Stimulated activated naive CD8-positive, alpha-beta T cell treated with anti-CD3 and anti-CD28 coated beads, Interleukin-15, amount 100 ng/mL, for 72 hours (primary cell): ENCODE measurements at regions not wholly inside any gene's neighbourhood (a gene's known extent, or its start where the extent isn't known, plus 50 kb on each side); places are given as distances from the start of the nearest gene placed in this dataset.

Source experiments
- ATAC-seq: fragments of 150-1000 bp; cut with Tn5 transposase; 2 replicates; pipeline ENCODE4 v1.10.0; 2021; ENCODE audit warnings: mild to moderate bottlenecking, moderate library complexity
- DNase-seq, 2 donors: peaks; one replicate each; pipeline ENCODE4 v3.0.0; 2021 to 2022
- H3K27ac Mint-ChIP-seq, 2 donors: one replicate each; pipeline ENCODE4 v1.8.0; 2022; ENCODE audit warnings: mild to moderate bottlenecking in 2 of 2, mixed read lengths in 2 of 2, moderate library complexity in 2 of 2
- H3K27me3 Mint-ChIP-seq: one replicate; pipeline ENCODE4 v1.8.0; 2022; ENCODE audit warnings: mixed read lengths
- H3K4me1 Mint-ChIP-seq: one replicate; pipeline ENCODE4 v1.8.0; 2022; ENCODE audit warnings: mild to moderate bottlenecking, mixed read lengths
- H3K4me3 Mint-ChIP-seq, 2 donors: one replicate each; pipeline ENCODE4 v1.8.0; 2022; ENCODE audit warnings: mild to moderate bottlenecking in 2 of 2, mixed read lengths in 2 of 2, moderate library complexity in 1 of 2
- H3K9me3 Mint-ChIP-seq, 2 donors: one replicate each; pipeline ENCODE4 v1.8.0; 2022; ENCODE audit warnings: mixed read lengths in 2 of 2

DNA sequence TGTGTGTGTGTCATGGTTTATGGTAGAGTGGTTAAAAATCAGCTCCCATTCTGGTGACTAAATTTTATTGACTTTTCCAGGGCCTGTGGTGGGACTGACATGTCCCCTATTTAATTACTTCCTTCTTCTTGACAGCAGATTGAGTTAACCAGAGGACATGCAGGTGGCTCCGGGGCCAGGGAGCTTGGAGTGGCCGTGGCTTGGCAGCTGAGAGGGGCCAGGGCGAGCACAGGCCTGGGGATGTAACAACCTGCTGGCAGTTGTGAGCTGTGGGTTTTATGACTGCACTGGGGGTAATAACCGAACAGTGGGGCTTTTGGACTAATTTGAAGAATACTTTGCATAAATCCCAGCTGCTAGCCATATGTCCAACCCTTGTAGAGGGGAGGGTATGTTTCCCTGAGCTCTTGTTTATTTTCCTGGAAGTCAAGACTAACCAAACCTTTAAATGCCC is 186.0 kb downstream of the MID1IP1 start:
- no peak for ATAC-seq
- H3K4me3 Mint-ChIP-seq, result no peak overlapping the region
- H3K27ac Mint-ChIP-seq, result peak overlapping the region in 1 of 2 donors; percentile 64
- H3K27me3 Mint-ChIP-seq, result no peaks in the 10 kb centered on the region
- no peaks in the 10 kb centered on the region for H3K9me3 Mint-ChIP-seq
- peaks cover 5% of the 10 kb centered on the region for H3K4me1 Mint-ChIP-seq
- no peak for DNase-seq

DNA sequence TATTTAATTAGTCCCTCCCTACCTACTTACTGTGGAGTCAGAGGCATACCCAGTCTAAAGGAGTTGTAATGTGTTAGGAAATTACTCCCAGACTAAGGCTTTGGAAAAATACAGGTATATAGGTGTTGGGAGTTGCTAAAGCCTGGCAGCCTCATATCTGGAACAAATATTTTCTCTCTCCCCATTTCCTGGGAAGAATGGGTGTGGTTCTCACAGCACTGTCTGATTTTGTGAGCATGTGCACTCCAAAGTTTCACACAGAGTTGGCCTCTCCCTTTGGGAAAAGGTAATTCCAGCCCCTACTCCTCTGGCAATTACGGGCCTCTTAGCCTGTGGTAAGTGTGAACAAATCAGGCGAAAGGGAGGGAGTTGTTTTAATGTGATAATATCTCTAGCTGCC is 187.0 kb downstream of the MID1IP1 start:
- Mint-ChIP-seq H3K4me1 (peaks cover 5% of the 10 kb centered on the region), H3K27ac (no peak overlapping the region), H3K27me3 (no peaks in the 10 kb centered on the region), H3K9me3 (no peaks in the 10 kb centered on the region), H3K4me3 (no peak overlapping the region)
- no peak for DNase-seq
- no peak for ATAC-seq

DNA sequence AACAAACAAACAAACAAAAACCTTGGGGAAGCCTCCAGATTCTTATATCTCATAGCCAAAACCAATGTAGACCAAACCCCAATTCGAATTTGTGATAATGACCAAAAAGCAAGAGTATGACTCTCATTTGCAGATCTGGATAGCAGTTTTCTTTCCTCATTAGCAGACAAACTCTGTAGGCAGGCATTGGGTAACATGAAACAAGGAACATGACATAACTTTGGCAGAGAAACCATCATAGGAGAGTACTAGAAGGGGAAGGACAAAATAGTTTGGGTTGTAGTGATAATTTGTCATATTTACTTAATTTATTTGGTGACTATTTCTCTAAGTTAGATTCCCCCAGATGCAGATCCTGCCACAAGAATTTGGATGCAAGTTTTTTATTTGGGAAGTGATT is 187.8 kb downstream of the MID1IP1 start:
- Mint-ChIP-seq H3K4me3 (no peak overlapping the region), H3K9me3 (no peaks in the 10 kb centered on the region), H3K4me1 (peaks cover 5% of the 10 kb centered on the region), H3K27ac (no peak overlapping the region), H3K27me3 (no peaks in the 10 kb centered on the region)
- DNase-seq, result no peak
- no peak for ATAC-seq

DNA sequence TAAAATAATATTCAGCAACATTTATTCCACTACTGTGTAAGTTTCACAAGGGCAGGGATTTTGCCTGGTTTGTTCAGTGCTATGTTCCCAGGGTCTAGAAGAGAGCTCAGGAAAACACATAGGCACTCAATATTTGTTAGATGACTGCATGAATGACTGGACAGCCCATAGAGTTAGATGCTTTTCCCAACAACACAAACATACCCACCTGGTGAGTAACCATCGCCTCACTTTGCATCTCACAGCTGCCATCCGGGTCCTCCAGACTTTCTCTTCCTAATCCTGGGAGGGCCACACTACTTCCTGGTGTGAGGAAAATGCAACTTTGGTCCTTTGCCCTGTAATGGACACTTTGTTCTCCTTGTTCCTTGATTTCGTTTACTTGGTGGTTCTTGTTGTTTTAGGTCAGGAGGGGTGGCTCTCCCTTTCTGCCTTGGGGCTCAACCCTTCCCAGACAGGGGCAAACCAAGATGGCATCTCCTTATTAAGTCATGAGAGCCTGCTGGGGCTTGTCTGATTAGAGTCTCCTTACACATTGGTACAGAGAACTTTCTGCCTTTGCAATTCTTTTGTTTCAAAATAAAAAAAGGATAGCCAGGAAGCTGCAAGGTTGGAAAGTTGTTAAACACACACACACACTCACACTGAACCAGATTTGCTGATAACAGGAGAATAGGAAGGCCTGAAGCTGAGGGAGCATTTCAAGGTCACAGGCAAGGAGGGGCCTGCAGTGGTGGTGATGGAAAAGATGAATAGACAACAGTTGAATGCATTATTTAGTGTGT is 190.6 kb downstream of the MID1IP1 start:
- DNase-seq, result no peak
- H3K4me1 Mint-ChIP-seq, result no peaks in the 10 kb centered on the region
- H3K9me3 Mint-ChIP-seq, result no peaks in the 10 kb centered on the region
- no peaks in the 10 kb centered on the region for H3K27me3 Mint-ChIP-seq
- no peak overlapping the region for H3K4me3 Mint-ChIP-seq
- ATAC-seq, result no peak
- no peak overlapping the region for H3K27ac Mint-ChIP-seq

DNA sequence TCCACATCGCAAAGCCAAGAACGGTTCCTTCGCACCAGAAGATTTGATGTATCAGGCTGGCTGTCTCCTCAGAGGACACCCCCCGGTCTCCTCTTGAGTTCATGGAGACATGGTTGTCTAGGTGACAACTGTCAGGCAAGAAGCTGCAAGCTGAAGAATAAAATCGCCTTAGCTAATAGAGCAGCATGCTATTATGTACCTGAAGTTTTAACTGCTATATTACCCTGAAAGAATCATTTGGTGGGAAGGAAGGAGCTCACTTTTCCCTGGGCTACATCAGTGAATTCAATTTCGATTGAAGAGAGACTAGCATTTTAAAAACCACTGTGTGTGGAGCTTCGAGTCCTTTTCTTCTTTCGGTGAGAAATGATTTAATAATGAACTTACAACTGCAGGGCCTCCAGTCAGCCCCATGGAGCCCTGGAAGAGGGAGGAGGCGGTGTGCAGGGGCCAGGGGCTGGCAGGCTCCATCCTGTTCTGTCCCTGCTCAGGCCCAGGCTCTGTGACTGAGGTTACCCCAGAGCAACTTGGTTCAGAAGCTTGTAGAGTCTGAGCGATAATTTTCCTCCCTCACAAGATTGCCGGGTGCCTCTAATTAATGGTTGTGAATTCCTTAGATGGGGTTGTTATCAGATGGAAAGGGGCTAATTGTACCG is 191.3 kb downstream of the MID1IP1 start:
- Mint-ChIP-seq H3K4me3 (no peak overlapping the region), H3K27me3 (no peaks in the 10 kb centered on the region), H3K27ac (no peak overlapping the region), H3K4me1 (no peaks in the 10 kb centered on the region), H3K9me3 (no peaks in the 10 kb centered on the region)
- no peak for DNase-seq
- no peak for ATAC-seq

DNA sequence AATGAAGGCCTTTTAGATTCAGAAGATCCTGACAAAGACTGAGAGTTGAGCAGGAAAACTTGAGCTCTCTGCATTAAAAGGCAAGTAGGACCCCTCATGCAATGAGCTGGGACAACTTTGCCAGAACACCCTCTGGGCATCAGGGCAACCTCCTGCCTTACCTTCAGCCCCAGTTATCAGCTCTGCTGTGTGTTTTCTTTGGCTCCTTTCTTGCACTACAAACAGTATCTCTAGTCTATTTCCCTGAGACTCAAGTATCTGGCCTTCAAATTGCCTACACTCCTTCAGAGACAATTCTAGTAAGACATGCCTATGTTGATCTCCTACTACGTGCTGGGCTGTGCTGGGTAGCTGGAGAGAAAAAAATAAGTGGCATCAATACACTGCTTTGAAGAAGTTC is 192.2 kb downstream of the MID1IP1 start:
- Mint-ChIP-seq H3K27me3 (no peaks in the 10 kb centered on the region), H3K27ac (no peak overlapping the region), H3K9me3 (no peaks in the 10 kb centered on the region), H3K4me3 (no peak overlapping the region), H3K4me1 (no peaks in the 10 kb centered on the region)
- ATAC-seq, result no peak
- no peak for DNase-seq

DNA sequence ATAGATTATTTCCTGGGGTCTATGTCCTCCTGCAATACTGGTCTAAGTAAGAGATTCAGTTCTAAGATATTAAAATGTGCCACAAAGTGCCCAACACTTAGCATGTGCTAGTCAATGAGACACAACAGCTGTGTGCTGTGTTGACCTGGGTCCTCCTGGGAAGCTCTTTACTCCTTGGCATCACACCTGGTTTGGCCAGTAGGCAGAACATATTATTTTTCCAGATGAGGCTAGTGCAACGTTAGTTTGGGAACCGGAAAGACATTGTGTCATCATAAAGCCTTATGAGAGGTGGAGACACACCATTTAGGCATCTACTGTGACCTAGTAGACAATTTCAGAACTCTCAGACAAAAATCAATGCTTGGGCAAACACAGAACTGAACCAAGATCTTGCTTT is 197.8 kb downstream of the MID1IP1 start:
- no peak for DNase-seq
- Mint-ChIP-seq H3K9me3 (peaks cover 0 to 8% of the 10 kb centered on the region in 2 donors), H3K4me1 (no peaks in the 10 kb centered on the region), H3K4me3 (no peak overlapping the region), H3K27ac (no peak overlapping the region), H3K27me3 (no peaks in the 10 kb centered on the region)
- no peak for ATAC-seq

DNA sequence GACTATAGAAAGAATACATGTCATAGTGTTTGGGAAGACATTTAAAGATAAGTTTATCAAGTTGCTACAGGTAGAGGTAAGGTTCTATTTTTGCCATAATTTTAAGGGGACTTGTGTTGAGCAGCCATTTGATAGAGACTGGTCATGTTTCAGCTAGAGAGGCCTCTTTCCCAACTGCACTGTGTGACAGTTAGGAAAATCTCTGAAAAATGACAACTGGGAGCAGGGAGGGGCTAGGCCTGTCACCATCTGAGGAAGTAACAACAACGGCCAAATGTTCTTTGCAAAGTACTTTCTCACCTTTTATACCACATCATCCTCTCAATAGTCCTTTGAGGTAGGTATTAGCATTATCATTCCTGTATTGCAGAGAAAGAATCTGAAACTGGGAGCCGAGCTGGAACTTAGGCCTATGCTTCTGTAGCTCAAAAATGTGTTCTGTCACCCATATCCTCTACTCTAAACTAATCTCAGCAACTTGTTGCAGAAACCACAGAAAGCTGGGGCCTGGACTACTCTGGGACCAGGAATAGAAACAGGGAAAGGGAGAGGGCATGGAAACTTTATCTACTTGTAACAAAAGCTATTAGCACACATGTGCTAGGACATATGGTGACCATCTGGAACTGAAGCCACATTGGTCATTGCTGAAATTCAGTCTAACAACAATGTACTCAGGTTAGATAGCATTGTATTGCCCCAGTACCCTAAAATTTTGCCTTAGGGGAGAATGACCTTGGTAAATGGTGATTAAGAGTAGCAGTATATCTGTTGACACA is 198.9 kb downstream of the MID1IP1 start:
- no peaks in the 10 kb centered on the region for H3K4me1 Mint-ChIP-seq

DNA sequence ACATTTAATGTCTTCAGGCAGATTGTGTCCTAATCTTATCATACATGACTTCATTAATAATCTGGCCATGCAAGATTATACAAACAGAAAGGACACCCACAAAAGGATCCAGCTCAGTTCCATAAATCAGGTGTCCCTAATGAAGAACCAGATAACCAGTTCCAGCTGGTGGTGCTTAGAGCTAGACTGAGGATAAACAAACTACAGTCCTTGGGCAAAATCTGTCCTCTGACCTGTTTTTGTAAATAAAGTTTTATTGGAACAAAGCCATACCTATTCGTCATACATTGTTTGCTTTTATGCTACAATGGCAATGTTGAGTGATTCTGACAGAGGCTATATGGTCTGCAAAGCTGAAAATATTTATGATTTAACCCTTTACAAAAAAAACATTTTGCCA is 199.5 kb downstream of the MID1IP1 start:
- ATAC-seq (no peak), DNase-seq (no peak)
- no peak overlapping the region for H3K4me3 Mint-ChIP-seq
- no peak overlapping the region for H3K27ac Mint-ChIP-seq
- H3K4me1 Mint-ChIP-seq, result no peaks in the 10 kb centered on the region
- H3K27me3 Mint-ChIP-seq, result no peaks in the 10 kb centered on the region
- H3K9me3 Mint-ChIP-seq, result peaks cover 0 to 8% of the 10 kb centered on the region in 2 donors

More for the DNA sequence above, 198.9 kb downstream of the MID1IP1 start:
- Mint-ChIP-seq H3K27me3 (no peaks in the 10 kb centered on the region), H3K27ac (no peak overlapping the region), H3K9me3 (peaks cover 0 to 8% of the 10 kb centered on the region in 2 donors), H3K4me3 (no peak overlapping the region)
- DNase-seq (no peak), ATAC-seq (no peak)

DNA sequence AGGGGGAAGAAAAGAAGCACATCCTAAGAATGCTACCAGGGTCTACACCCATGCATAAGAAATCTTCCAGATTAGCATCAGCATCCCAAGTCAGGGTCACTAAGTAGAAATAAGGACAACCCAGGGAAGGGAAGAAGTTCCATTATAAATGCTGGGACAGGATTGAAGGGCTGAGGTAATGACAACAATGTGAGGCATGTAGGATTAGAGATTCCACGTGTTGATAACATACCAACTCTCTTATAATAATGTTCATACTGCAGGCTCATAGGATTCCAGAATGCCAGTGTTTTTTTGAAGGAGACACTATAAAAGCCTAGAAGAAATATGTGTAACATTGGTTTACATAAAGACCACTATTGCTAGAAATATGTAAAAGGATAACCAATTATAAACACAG is 201.2 kb downstream of the MID1IP1 start:
- Mint-ChIP-seq H3K27ac (no peak overlapping the region), H3K4me1 (no peaks in the 10 kb centered on the region), H3K4me3 (no peak overlapping the region), H3K9me3 (peaks cover 0 to 9% of the 10 kb centered on the region in 2 donors), H3K27me3 (no peaks in the 10 kb centered on the region)
- ATAC-seq, result no peak
- DNase-seq, result no peak

DNA sequence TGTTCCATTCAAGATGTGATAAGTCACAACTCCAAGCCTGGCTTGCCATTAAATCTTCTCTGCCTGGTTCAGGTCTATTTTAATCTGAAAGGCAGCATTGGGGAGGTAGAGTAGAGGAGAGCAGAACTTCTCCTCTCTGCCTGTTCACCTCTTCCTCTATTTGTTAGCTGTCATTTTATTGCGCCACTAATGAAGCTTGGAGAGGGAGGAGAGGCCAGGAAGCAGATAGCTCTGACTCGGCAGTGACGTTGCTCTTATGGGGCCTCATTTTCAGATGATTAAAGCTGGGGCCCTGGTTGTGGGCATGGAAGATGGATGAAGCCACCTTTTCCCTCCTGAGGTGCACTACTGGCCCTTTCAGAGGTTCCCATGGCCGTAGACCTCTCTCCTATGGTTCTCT is 207.3 kb downstream of the MID1IP1 start:
- no peak overlapping the region for H3K27ac Mint-ChIP-seq
- H3K27me3 Mint-ChIP-seq, result no peaks in the 10 kb centered on the region
- peaks cover 4% of the 10 kb centered on the region for H3K4me1 Mint-ChIP-seq
- no peak for DNase-seq
- no peak for ATAC-seq
- no peak overlapping the region for H3K4me3 Mint-ChIP-seq
- H3K9me3 Mint-ChIP-seq, result peaks cover 0 to 7% of the 10 kb centered on the region in 2 donors

DNA sequence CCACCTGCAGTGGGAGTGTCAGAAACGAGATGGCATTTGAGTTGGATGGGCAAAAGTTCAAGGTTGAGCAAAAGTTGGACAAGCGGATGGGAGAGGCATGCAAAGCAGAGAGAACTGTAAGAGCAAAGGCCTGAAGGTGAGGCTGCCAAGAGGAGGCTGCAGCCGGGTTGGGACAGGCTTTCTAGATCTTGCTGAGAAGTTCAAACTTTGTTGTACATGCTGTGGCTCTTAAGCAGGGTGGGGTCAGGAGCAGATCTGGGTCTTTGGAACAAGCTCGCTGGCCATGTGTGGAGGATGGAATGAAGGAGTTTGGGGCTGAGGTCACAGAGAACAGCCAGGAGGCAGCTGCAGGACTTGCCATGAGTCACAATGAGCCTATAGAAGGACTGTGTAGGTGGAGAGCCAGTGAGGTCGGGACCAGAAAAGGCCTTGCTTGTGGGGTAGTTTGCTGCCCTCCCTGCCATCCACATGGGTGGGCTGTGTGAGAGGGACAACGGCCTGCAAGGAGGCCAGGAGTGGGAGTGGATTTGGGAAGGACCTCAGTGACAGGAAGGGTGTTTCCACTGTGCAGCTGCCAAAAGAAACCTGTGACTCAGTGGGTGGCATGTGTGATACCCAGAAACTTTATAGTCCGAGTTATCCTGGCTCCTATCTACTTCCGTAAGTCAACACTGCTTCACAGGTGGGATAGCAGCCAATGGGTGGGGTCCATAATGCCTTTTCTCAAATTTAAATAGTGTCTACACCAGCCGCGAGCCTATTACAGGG is 210.4 kb downstream of the MID1IP1 start:
- Mint-ChIP-seq H3K4me1 (peaks cover 4% of the 10 kb centered on the region), H3K4me3 (no peak overlapping the region), H3K27ac (no peak overlapping the region), H3K9me3 (peaks cover 0 to 7% of the 10 kb centered on the region in 2 donors), H3K27me3 (no peaks in the 10 kb centered on the region)
- no peak for ATAC-seq
- DNase-seq, result no peak

DNA sequence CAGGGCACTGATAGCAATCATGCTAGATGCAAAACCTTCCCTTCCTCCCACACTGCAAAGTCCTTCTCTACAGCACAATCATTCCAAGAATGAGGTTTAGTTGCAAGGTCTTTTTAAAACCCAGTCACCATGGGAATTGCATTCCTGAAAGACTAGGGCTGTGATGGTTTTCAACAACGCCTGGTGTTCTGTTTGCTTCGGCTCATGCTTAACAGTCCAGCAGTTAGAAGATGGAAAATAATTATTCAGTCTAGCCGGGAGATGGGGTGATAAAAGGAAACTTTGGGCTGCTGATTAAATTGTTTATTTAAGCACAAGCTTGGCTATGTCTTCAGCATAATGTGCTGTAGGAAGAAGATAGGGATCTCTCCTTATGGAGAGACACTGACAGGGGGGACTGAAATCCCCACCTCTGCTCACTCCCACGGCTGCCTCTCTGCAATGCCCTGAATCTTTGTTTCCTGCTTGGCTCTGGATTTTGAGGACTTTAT is 211.4 kb downstream of the MID1IP1 start:
- Mint-ChIP-seq H3K27ac (no peak overlapping the region), H3K9me3 (peaks cover 0 to 4% of the 10 kb centered on the region in 2 donors), H3K4me3 (no peak overlapping the region), H3K27me3 (no peaks in the 10 kb centered on the region), H3K4me1 (peaks cover 4% of the 10 kb centered on the region)
- ATAC-seq (no peak), DNase-seq (no peak)

DNA sequence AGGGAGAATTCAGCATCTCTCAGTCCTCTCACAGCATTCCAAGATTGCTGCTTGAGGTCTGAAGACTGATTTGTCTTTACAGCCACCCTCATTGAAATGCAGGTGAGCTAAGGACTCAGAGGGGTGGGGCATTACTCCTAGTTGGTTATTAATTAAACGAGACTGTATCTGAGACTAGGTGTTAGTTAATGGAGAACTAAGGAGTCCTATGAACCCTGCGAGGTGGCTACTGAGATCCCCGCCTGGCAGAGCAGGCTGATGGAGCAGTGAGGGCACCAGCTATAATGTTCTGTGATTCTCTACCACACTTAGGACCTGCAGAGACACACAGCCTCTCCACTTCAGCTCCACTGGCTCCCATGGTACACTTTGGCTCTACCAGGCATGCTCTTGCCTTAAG is 215.3 kb downstream of the MID1IP1 start:
- Mint-ChIP-seq H3K27ac (no peak overlapping the region), H3K9me3 (no peaks in the 10 kb centered on the region), H3K4me3 (no peak overlapping the region), H3K27me3 (no peaks in the 10 kb centered on the region), H3K4me1 (peaks cover 2% of the 10 kb centered on the region)
- no peak for ATAC-seq
- no peak for DNase-seq

DNA sequence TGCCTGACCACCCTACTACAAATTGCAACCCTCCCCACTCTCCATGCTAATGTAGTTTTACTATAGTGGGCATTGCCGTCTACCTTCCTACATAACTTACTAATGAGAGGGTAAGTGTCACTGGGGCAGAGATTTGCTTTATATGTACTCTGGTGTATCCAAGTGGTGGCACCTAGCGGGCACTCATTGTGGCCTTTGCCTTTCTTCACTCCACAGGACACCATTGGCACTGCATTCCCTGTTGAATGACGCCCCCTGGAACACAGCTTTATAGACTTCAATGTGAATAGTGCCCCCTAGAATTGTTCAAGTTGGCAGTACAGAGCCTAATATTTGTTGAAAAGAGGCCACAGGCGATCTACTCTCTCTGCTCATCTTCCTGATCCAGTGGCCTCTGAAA is 215.8 kb downstream of the MID1IP1 start:
- Mint-ChIP-seq H3K4me3 (no peak overlapping the region), H3K27me3 (no peaks in the 10 kb centered on the region), H3K27ac (no peak overlapping the region), H3K4me1 (no peaks in the 10 kb centered on the region), H3K9me3 (no peaks in the 10 kb centered on the region)
- DNase-seq, result no peak
- ATAC-seq, result no peak
